ENCODE measurements at regions not wholly inside any gene's neighbourhood (a gene's known extent, or its start where the extent isn't known, plus 50 kb on each side); places are given as distances from the start of the nearest gene placed in this dataset.

DNA sequence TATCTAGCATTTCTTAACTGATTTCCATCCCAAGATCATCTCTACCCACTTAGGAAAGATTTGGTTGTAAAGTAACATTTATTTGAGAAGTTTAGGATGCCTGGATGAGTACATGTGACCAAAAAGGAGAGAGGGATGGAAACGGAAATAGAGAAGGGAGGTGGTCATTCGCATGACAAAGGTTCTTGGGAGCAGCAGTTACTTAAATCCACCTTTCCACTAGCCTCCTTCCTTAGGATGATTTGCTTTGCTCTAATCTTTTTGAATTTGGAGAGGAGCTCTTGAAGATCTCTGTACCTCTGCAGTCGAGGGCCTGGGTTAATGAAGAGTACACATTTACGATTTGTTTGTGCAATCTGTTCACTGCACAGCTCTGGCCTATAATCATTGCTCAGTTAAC is 623.5 kb downstream of the EPHA4 start:
- TF ChIP-seq EZH2phosphoT487 (IDR thresholded peaks at IDR 0.05; ENCODE audit: insufficient read depth, low read depth) (no peak), EZH2 (IDR thresholded peaks at IDR 0.05; ENCODE audit: insufficient read depth, poor library complexity, severe bottlenecking) (no peak)
